OCI-LY7 (cell line): ENCODE measurements at regions not wholly inside any gene's neighbourhood (a gene's known extent, or its start where the extent isn't known, plus 50 kb on each side); places are given as distances from the start of the nearest gene placed in this dataset.

ENCODE experiments used
- BruUV-seq: library from RNA; stranded (reverse); fragments of 400-500 nt; replicated peaks from 2 replicates; lab custom pipeline; 2021; lab: Mats Ljungman, UMichigan
- CTCF ChIA-PET: fragments of 300-600 bp; sonication (Branson Sonifier 250); formaldehyde crosslinking; loops from one replicate; lab custom pipeline; 2022; ENCODE audit warnings: antibody characterized with exemption; ENCODE audit not compliant: unreplicated experiment; lab: Charles Lee
- POLR2A ChIA-PET: fragments of 300-600 bp; sonication (Branson Sonifier 250); formaldehyde crosslinking; loops from one replicate; lab custom pipeline; 2022; ENCODE audit warnings: antibody characterized with exemption; lab: Charles Lee
- DNase-seq: peaks from one replicate; pipeline ENCODE4 v3.0.0-alpha.2; 2015; ENCODE audit warnings: low spot score
- H2AFZ ChIP-seq: fragments of 200-600 bp; sonication (generic), shearing (Covaris generic); 2 replicates; pipeline ENCODE4 v1.6.1; 2014; ENCODE audit warnings: mild to moderate bottlenecking, antibody characterized with exemption, low read length, moderate library complexity
- H3K27ac ChIP-seq: fragments of 200-600 bp; sonication (generic); 2 replicates; pipeline ENCODE4 v1.5.1; 2014; ENCODE audit warnings: mixed run types, low read depth, mild to moderate bottlenecking, moderate library complexity, low read length, inconsistent platforms; ENCODE audit not compliant: poor library complexity, severe bottlenecking
- H3K36me3 ChIP-seq: fragments of 200-600 bp; sonication (generic); 2 replicates; pipeline ENCODE4 v1.6.1; 2014; ENCODE audit warnings: mild to moderate bottlenecking, antibody characterized with exemption, low read length, moderate library complexity, mixed read lengths; ENCODE audit not compliant: insufficient read depth
- H3K4me1 ChIP-seq: fragments of 200-600 bp; sonication (generic); 2 replicates; pipeline ENCODE4 v1.5.1; 2014; ENCODE audit warnings: mild to moderate bottlenecking, low read length; ENCODE audit not compliant: insufficient read depth, poor library complexity, severe bottlenecking
- H3K4me2 ChIP-seq: fragments of 200-600 bp; sonication (generic); 2 replicates; pipeline ENCODE4 v1.6.1; 2014; ENCODE audit warnings: mild to moderate bottlenecking, low read length
- H3K4me3 ChIP-seq: fragments of 200-600 bp; sonication (generic); 2 replicates; pipeline ENCODE4 v1.5.1; 2014; ENCODE audit warnings: mild to moderate bottlenecking, low read depth, low read length; ENCODE audit not compliant: poor library complexity, severe bottlenecking
- H3K79me2 ChIP-seq: fragments of 200-600 bp; sonication (generic); 2 replicates; pipeline ENCODE4 v1.6.1; 2016; ENCODE audit warnings: low read depth, mild to moderate bottlenecking, low read length, moderate library complexity, mixed read lengths; ENCODE audit not compliant: insufficient read depth
- H3K9me2 ChIP-seq: fragments of 200-600 bp; sonication (generic); 2 replicates; pipeline ENCODE4 v1.6.1; 2016; ENCODE audit warnings: mild to moderate bottlenecking, low read length, mixed read lengths; ENCODE audit not compliant: insufficient read depth
- H3K9me3 ChIP-seq: fragments of 200-600 bp; sonication (generic); 2 replicates; pipeline ENCODE4 v1.6.1; 2014; ENCODE audit warnings: mild to moderate bottlenecking, mixed run types, low read length, mixed read lengths
- H4K20me1 ChIP-seq: fragments of 200-600 bp; sonication (generic); 2 replicates; pipeline ENCODE4 v1.6.1; 2014; ENCODE audit warnings: mild to moderate bottlenecking, antibody characterized with exemption, low read length, moderate library complexity, mixed read lengths; ENCODE audit not compliant: insufficient read depth
- CTCF ChIP-seq: fragments of 200-600 bp; sonication (generic); conservative IDR thresholded peaks from 2 replicates; pipeline ENCODE4 v1.5.1; 2014; ENCODE audit warnings: mild to moderate bottlenecking, antibody characterized with exemption, low read length, moderate library complexity, mixed read lengths
- EZH2phosphoT487 ChIP-seq: fragments of 200-600 bp; sonication (generic); IDR thresholded peaks from 2 replicates; pipeline ENCODE4 v1.6.1; 2018; ENCODE audit warnings: low read depth, borderline replicate concordance, mild to moderate bottlenecking, mixed run types, antibody characterized with exemption, low read length, moderate library complexity, mixed read lengths
- intact Hi-C: fragments of 100-400 bp; cut with micrococcal nuclease; formaldehyde crosslinking; loops from one replicate; pipeline ENCODE4 v1.10.0; 2022; ENCODE audit not compliant: unreplicated experiment

DNA sequence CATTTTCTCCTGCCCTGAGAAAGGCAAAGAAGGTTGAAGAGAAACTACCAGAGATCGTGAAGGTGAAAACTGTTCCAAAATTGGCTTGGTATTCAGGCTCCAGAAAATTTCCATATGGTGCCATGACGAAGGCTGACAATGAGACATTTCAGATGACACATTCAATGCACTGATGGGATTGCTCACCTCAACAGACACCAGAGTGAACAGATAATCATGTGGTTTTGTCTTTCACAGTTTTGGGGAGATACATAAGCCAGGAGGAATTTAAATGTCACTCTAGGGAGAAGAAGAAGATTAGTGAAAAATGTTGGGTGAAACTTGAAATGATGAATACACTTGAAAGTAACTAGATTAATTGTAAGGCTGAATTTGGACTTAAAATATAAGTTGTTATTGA lies 339.7 kb upstream of the EPHA3 start:
- Histone ChIP-seq H4K20me1 (no peaks in the 10 kb centered on the region), H2AFZ (no peak overlapping the region), H3K79me2 (no peaks in the 10 kb centered on the region), H3K27ac (no peak overlapping the region), H3K9me3 (no peaks in the 10 kb centered on the region), H3K36me3 (no peaks in the 10 kb centered on the region), H3K4me1 (no peaks in the 10 kb centered on the region), H3K4me3 (no peak overlapping the region), H3K4me2 (no peak overlapping the region), H3K9me2 (no peaks in the 10 kb centered on the region)
- ChIA-PET CTCF (no interaction called here), POLR2A (no interaction called here)
- DNase-seq: no peak
- intact Hi-C loops: no loop called here
- TF ChIP-seq EZH2phosphoT487 (no peak), CTCF (no peak)
- no TSS peak for BruUV-seq

DNA sequence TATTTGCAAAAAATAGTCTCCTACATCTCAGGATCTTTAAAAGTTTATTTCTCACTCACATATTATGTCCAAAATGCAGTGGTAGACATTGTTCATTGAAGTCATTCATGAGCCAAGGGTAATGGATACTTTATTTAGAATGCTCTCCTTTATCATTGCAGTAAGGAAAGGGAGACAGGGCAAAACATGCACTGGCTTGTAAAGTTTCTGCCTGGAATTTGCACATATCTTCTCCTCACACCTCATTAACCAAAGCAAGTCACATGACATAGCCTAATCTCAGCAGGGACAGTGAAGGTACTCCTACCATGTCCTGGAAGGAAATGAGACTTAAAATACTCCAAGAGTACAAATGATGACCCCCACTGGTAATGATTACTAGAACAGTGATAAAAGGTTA lies 333.7 kb upstream of the EPHA3 start:
- BruUV-seq: no TSS peak

More for the DNA sequence above, 333.7 kb upstream of the EPHA3 start:
- Histone ChIP-seq H3K36me3 (no peaks in the 10 kb centered on the region), H3K79me2 (no peaks in the 10 kb centered on the region), H4K20me1 (no peaks in the 10 kb centered on the region), H3K4me3 (no peak overlapping the region), H3K9me2 (no peaks in the 10 kb centered on the region), H3K4me1 (no peaks in the 10 kb centered on the region), H3K27ac (no peak overlapping the region), H2AFZ (no peak overlapping the region), H3K4me2 (no peak overlapping the region), H3K9me3 (no peaks in the 10 kb centered on the region)
- TF ChIP-seq EZH2phosphoT487: no peak
- no peak for TF ChIP-seq CTCF
- intact Hi-C loops: no loop called here
- DNase-seq: no peak
- CTCF ChIA-PET: interaction anchor here (0.6 kb wide), 1 partner anchor 29 kb away, joined by 3 read pairs; no protein-coding TSS in a partner anchor
- POLR2A ChIA-PET: interaction anchor here (0.6 to 0.7 kb wide), 2 partner anchors 55 to 580 kb away, joined by 3 read pairs; no protein-coding TSS in a partner anchor
